HG02642 (cell line): ENCODE measurements at regions not wholly inside any gene's neighbourhood (a gene's known extent, or its start where the extent isn't known, plus 50 kb on each side); places are given as distances from the start of the nearest gene placed in this dataset.

Experiments
- ATAC-seq: cut with Tn5 transposase; IDR thresholded peaks from one replicate; pipeline ENCODE4 v1.9.1; 2021; ENCODE audit warnings: mild to moderate bottlenecking; ENCODE audit not compliant: unreplicated experiment, poor library complexity

GRCh38 chr1:56442290-56442877, 137.0 kb downstream of the PLPP3 start:
- no peak for ATAC-seq

DNA sequence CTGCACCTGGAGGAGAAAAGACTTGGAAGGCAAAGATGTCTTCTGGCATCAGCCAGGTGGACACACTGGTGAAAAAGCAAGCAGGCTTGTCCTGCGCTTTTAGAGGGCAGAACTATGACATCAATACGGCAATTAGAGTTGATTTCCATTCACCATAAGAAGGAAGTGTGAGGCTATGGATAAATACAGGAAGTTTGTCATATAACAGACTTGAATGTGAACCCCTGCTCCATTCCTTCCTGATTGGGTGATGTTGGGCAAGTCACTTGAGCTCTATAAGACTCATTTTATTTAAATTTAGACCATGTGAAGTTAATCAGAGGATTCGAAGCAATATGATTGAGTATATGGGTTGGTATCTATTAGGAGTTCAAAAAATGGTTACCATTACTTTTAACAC, 137.8 kb downstream of the PLPP3 start:
- ATAC-seq = no peak

- no peak for ATAC-seq
Measured at GRCh38 chr1:56439610-56440264, 139.6 kb downstream of the PLPP3 start.

DNA sequence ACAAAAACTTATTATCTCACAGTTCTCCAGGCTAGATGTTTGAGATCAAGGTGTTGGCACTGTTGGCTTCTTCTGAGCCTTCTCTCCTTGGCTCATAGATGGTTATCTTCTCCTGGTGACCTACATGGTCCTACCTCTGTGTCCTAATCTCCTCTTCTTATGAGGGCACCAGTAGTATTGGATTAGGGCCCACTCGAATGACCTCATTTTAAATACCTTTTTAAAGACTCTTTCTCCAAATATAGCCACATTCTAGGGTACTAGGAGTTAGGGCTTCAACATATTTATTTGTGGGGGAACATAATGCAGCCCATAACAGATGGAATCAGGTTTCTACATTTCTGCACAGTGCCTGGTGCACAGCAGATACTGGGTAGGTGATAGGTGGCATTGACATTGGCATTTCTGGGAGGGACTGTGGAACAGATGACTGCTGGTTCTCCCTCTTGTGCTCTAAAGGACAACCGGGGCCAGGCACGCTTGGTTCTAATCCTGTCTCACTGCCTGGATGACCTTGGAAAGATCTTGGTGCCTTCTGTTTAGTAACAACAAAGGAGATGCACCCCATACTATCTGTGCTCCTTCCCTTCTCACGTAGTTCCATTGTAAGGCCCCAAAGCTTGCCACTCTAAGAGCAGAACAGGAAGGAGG, 140.3 kb downstream of the PLPP3 start:
- ATAC-seq = no peak

- ATAC-seq = no peak
Measured at GRCh38 chr1:56437959-56438358, 141.4 kb downstream of the PLPP3 start.

GRCh38 chr1:56436912-56437417, 142.4 kb downstream of the PLPP3 start:
- no peak for ATAC-seq

GRCh38 chr1:56436296-56436695, 143.1 kb downstream of the PLPP3 start:
- no peak for ATAC-seq

DNA sequence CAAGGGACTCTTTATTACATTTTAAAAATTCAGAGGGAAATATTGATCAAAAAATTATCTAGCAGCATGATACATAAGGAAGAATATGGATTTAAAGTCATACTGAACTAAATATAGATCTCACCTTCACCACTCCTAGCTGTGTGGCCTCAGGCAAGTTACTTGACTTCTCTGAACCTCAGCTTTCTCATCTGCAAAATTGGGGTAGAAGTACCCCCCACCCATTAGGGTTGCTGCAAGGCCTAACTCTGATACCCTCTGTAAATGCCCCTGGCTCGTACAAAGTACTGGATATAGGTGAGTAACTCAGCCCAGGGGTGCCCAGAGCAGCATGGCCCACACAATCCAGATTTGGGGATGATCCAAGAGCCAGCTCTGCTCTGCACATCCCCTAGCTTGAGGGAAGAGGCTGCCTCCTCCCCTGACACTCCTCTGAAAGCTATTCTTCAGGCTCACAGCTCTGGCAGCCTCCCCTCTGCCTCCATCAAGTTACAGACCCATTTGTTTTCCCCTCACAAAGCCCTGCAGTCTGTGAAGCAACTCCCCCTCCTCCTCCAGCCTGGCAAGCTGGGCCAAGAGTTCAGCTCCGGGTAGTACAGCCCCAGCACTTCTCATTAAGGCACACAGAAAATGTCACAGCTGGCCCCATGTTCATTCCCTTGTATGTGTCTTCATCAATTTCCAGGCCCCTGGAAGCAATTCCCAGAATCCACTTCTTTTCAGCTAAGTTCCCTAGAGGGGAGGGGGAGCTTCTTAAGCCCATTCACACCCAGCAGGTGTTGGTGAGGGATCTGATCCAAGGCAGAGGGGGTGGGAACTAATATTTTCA, 143.7 kb downstream of the PLPP3 start:
- ATAC-seq = no peak

GRCh38 chr1:56434740-56435139, 144.6 kb downstream of the PLPP3 start:
- no peak for ATAC-seq

DNA sequence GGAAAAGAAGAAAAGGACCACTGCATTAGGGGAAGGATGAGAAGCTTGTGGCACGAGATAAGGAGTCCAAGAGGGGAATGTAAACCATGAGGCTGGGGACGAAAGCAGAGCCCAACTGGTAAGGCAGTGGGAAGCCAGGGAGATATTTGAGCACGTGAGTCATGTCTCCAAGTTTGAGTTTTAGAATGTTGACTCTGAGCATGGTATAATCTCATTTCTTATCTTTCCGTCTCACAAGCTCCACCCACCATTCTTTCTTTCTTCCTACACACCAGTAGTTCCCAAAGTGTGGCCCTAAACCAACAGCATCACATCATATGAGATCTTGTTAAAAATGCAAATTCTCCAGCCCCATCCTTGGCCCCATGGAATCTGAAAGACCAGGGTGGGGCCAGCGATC, 145.3 kb downstream of the PLPP3 start:
- no peak for ATAC-seq

DNA sequence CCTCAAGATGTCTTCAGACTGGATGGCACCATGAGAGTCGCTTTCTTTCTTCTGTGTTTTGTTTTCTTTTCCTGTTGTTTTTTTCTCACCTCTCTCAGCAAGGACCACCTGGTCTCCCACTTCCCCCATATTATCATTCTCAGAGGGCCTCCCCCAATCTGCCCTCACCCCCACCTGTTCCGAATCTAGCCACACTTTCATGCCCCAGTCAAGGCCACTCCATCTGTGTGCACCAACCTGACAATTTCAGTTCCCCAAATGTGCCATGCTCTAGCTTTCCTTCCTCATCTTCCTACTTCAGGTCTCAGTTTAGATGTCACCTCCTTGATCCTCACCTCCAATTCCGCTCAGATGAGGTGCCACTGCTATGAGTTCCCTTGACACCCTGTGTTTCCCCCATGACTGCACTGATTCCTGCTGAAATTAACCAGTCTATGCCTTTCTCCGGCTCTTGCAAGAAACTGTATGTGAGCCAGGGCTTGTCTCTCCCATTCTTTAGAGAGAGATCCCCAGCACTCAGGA, 146.2 kb downstream of the PLPP3 start:
- no peak for ATAC-seq

- ATAC-seq = no peak
Measured at GRCh38 chr1:56432166-56432971, 147.0 kb downstream of the PLPP3 start.

GRCh38 chr1:56430141-56430839, 149.1 kb downstream of the PLPP3 start:
- ATAC-seq = no peak

DNA sequence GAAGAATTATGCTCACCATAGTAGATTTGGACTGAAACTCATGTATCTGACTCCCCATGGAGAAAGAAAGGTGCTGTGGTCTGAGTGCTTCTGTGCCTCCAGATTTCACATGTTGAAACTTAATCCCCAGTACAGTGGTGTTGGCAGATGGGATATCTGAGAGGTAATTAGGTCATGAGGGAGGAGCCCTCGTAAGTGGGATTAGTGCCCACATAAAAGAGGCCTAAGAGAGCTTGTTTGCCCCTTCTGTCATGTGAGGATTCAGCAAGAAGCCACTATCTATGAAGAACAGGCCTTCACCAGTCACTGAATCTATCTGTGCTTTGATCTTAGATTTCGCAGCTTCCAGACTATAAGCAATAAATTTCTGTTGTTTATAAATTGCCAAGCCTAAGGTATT, 150.1 kb downstream of the PLPP3 start:
- no peak for ATAC-seq

DNA sequence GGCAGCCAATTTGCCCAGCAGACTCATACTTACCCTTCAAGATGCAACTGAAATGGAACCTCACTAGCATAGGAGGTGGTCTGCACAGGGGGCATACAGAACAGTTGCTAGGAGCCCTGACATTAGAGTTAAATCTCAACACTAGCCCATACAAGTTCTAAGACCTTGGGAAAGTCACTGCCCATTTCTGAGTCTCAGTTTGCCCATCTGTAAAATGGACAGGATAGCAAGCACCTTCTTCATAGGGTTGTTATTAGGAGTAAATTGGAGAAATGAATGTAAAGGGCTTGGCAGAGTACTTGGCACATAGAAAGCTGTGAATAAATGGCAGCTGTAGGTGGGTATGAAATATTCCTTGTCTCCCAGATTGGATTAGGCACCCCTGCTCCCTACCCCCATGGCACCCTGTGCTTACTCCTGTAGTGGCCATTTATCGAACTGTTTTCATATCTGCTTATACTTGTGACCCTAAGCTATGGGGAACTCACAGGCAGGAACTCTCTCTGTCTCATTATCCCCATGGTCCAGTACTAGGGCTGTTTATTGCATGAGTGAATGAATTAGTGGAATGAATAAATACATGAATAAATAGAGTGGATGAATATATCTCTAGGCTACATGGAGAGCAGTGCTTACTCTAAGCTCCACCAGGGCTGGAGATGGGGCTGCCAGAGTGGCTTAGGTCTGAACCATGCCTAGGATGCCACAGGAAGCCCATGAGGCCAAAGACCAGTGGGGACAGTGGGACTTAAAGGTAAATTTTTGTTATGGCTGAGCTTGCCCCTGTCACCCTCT, 152.6 kb downstream of the PLPP3 start:
- no peak for ATAC-seq

- ATAC-seq = no peak
Measured at GRCh38 chr1:56425494-56426037, 153.8 kb downstream of the PLPP3 start.

- no peak for ATAC-seq
Measured at GRCh38 chr1:56424744-56425493, 154.4 kb downstream of the PLPP3 start.
